ENCODE measurements at regions not wholly inside any gene's neighbourhood (a gene's known extent, or its start where the extent isn't known, plus 50 kb on each side); places are given as distances from the start of the nearest gene placed in this dataset.

- ChIA-PET POLR2A (no interaction called here), CTCF (interaction anchor here (3.3 to 5.9 kb wide), 2 partner anchors 13 to 181 kb away, joined by 14 to 28 read pairs; no protein-coding TSS in a partner anchor)
- DNase-seq: no peak
- Mint-ChIP-seq H3K27ac (no peak overlapping the region), H3K36me3 (ENCODE audit: low read depth) (no peaks in the 10 kb centered on the region), H3K9me3 (no peaks in the 10 kb centered on the region), H3K4me1 (ENCODE audit: low read depth) (peaks cover 9% of the 10 kb centered on the region), H3K4me3 (no peak overlapping the region), H3K27me3 (no peaks in the 10 kb centered on the region)
- no peak for TF ChIP-seq CTCF (IDR thresholded peaks at IDR 0.05)
- ATAC-seq: no peak
- intact Hi-C loops (cut with micrococcal nuclease): no loop called here
Observed at GRCh38 chr17:45649796-45650195, 134.3 kb upstream of the CRHR1 start.

- Mint-ChIP-seq H3K27ac (no peak overlapping the region), H3K4me1 (ENCODE audit: low read depth) (peaks cover 9% of the 10 kb centered on the region), H3K27me3 (no peaks in the 10 kb centered on the region), H3K36me3 (ENCODE audit: low read depth) (no peaks in the 10 kb centered on the region), H3K9me3 (no peaks in the 10 kb centered on the region), H3K4me3 (no peak overlapping the region)
- DNase-seq: no peak
- POLR2A ChIA-PET: no interaction called here
- CTCF ChIA-PET: interaction anchor here (3.3 kb wide), 1 partner anchor 14 kb away, joined by 14 read pairs; no protein-coding TSS in a partner anchor
- no peak for TF ChIP-seq CTCF (IDR thresholded peaks at IDR 0.05)
- intact Hi-C loops (cut with micrococcal nuclease): no loop called here
- ATAC-seq: no peak
Observed at GRCh38 chr17:45650561-45650960, 133.6 kb upstream of the CRHR1 start.

- ATAC-seq (no peak), DNase-seq (no peak)
- no peak for TF ChIP-seq CTCF (IDR thresholded peaks at IDR 0.05)
- Mint-ChIP-seq H3K27me3 (no peaks in the 10 kb centered on the region), H3K27ac (no peak overlapping the region), H3K9me3 (no peaks in the 10 kb centered on the region), H3K4me3 (no peak overlapping the region), H3K4me1 (ENCODE audit: low read depth) (peaks cover 6% of the 10 kb centered on the region), H3K36me3 (ENCODE audit: low read depth) (no peaks in the 10 kb centered on the region)
- ChIA-PET POLR2A (no interaction called here), CTCF (interaction anchor here (1.0 kb wide), 1 partner anchor 11 kb away, joined by 4 read pairs; no protein-coding TSS in a partner anchor)
- intact Hi-C loops (cut with micrococcal nuclease): no loop called here
Observed at GRCh38 chr17:45651145-45651709, 132.9 kb upstream of the CRHR1 start.

- intact Hi-C loops (cut with micrococcal nuclease): no loop called here
- no peaks in the 10 kb centered on the region for H3K4me1 Mint-ChIP-seq (ENCODE audit: low read depth)
- no peak for TF ChIP-seq CTCF (IDR thresholded peaks at IDR 0.05)
- ATAC-seq: no peak
- POLR2A ChIA-PET: interaction anchor here (0.7 kb wide), 1 partner anchor 22 kb away, joined by 3 read pairs; no protein-coding TSS in a partner anchor
- H3K27ac Mint-ChIP-seq: no peak overlapping the region
- no peak overlapping the region for H3K4me3 Mint-ChIP-seq
- DNase-seq: no peak
- CTCF ChIA-PET: no interaction called here
- no peaks in the 10 kb centered on the region for H3K27me3 Mint-ChIP-seq
- H3K9me3 Mint-ChIP-seq: no peaks in the 10 kb centered on the region
- H3K36me3 Mint-ChIP-seq (ENCODE audit: low read depth): no peaks in the 10 kb centered on the region
Observed at GRCh38 chr17:45653616-45654015, 130.5 kb upstream of the CRHR1 start.

GRCh38 chr17:45656527-45657181 is 127.5 kb upstream of the CRHR1 start:
- POLR2A ChIA-PET: no interaction called here

More at GRCh38 chr17:45656527-45657181, 127.5 kb upstream of the CRHR1 start:
- no peak overlapping the region for H3K27ac Mint-ChIP-seq
- no peak for DNase-seq
- peaks cover 7% of the 10 kb centered on the region for H3K27me3 Mint-ChIP-seq
- TF ChIP-seq CTCF (IDR thresholded peaks at IDR 0.05): no peak
- CTCF ChIA-PET: interaction anchor here (0.9 to 1.5 kb wide), 3 partner anchors 9 to 17 kb away, joined by 3 to 6 read pairs (median 5); no protein-coding TSS in a partner anchor
- no peaks in the 10 kb centered on the region for H3K36me3 Mint-ChIP-seq (ENCODE audit: low read depth)
- intact Hi-C loops (cut with micrococcal nuclease): no loop called here
- no peak for ATAC-seq
- H3K4me3 Mint-ChIP-seq: no peak overlapping the region
- H3K4me1 Mint-ChIP-seq (ENCODE audit: low read depth): no peaks in the 10 kb centered on the region
- H3K9me3 Mint-ChIP-seq: no peaks in the 10 kb centered on the region
